ENCODE measurements at regions not wholly inside any gene's neighbourhood (a gene's known extent, or its start where the extent isn't known, plus 50 kb on each side); places are given as distances from the start of the nearest gene placed in this dataset.

- H3K4me1 ChIP-seq (ENCODE audit: low read depth): peaks cover 18% of the 10 kb centered on the region
- no peak for DNase-seq (ENCODE audit: low read depth in 1 of 2, low spot score in 1 of 2)
- no peaks in the 10 kb centered on the region for H3K9me3 ChIP-seq (ENCODE audit: low read depth)
- no peak overlapping the region for H3K4me3 ChIP-seq
- no peak overlapping the region for H3K27ac ChIP-seq
- no peaks in the 10 kb centered on the region for H3K27me3 ChIP-seq
- H3K36me3 ChIP-seq: no peaks in the 10 kb centered on the region
- TF ChIP-seq CTCF (IDR thresholded peaks at IDR 0.05; ENCODE audit: low read depth, low read length): no peak
These were observed 140.5 kb downstream of the SEMA6D start for GRCh38 chr15:47857776-47858167.

- Histone ChIP-seq H3K9me3 (ENCODE audit: low read depth) (no peaks in the 10 kb centered on the region), H3K4me3 (no peak overlapping the region), H3K4me1 (ENCODE audit: low read depth) (peaks cover 12% of the 10 kb centered on the region), H3K36me3 (no peaks in the 10 kb centered on the region), H3K27ac (no peak overlapping the region), H3K27me3 (no peaks in the 10 kb centered on the region)
- DNase-seq (ENCODE audit: low read depth in 1 of 2, low spot score in 1 of 2): no peak
- no peak for TF ChIP-seq CTCF (IDR thresholded peaks at IDR 0.05; ENCODE audit: low read depth, low read length)
These were observed 144.0 kb downstream of the SEMA6D start for GRCh38 chr15:47861111-47861903.

- no peak for DNase-seq (ENCODE audit: low read depth in 1 of 2, low spot score in 1 of 2)
- H3K27me3 ChIP-seq: no peaks in the 10 kb centered on the region
These were observed 145.1 kb downstream of the SEMA6D start for GRCh38 chr15:47862402-47862801.

GRCh38 chr15:47866446-47866845 lies 149.1 kb downstream of the SEMA6D start:
- Histone ChIP-seq H3K27ac (no peak overlapping the region), H3K4me3 (no peak overlapping the region), H3K4me1 (ENCODE audit: low read depth) (no peaks in the 10 kb centered on the region), H3K36me3 (no peaks in the 10 kb centered on the region), H3K27me3 (no peaks in the 10 kb centered on the region), H3K9me3 (ENCODE audit: low read depth) (no peaks in the 10 kb centered on the region)
- no peak for DNase-seq (ENCODE audit: low read depth in 1 of 2, low spot score in 1 of 2)
- no peak for TF ChIP-seq CTCF (IDR thresholded peaks at IDR 0.05; ENCODE audit: low read depth, low read length)

More at GRCh38 chr15:47862402-47862801, 145.1 kb downstream of the SEMA6D start:
- TF ChIP-seq CTCF (IDR thresholded peaks at IDR 0.05; ENCODE audit: low read depth, low read length): no peak
- Histone ChIP-seq H3K9me3 (ENCODE audit: low read depth) (no peaks in the 10 kb centered on the region), H3K36me3 (no peaks in the 10 kb centered on the region), H3K4me3 (no peak overlapping the region), H3K27ac (no peak overlapping the region), H3K4me1 (ENCODE audit: low read depth) (peaks cover 8% of the 10 kb centered on the region)

- Histone ChIP-seq H3K27me3 (no peaks in the 10 kb centered on the region), H3K36me3 (no peaks in the 10 kb centered on the region), H3K4me1 (ENCODE audit: low read depth) (peaks cover 14% of the 10 kb centered on the region), H3K4me3 (no peak overlapping the region), H3K9me3 (ENCODE audit: low read depth) (no peaks in the 10 kb centered on the region), H3K27ac (no peak overlapping the region)
- DNase-seq (ENCODE audit: low read depth in 1 of 2, low spot score in 1 of 2): no peak
- TF ChIP-seq CTCF (IDR thresholded peaks at IDR 0.05; ENCODE audit: low read depth, low read length): no peak
These were observed 153.1 kb downstream of the SEMA6D start for GRCh38 chr15:47870300-47870955.
